Cardiac muscle cell (in vitro differentiated cells and primary cell): ENCODE measurements at regions not wholly inside any gene's neighbourhood (a gene's known extent, or its start where the extent isn't known, plus 50 kb on each side); places are given as distances from the start of the nearest gene placed in this dataset.
"Not testable (repeated sequence)": the region's sequence is repeated elsewhere in the genome, so short reads cannot be mapped to it uniquely, and the experiment has no call there.

Experiments
- DNase-seq, 2 donors: peaks; one replicate each; pipeline versions ENCODE4 v3.0.0 to v3.0.0-alpha.2; 2010 to 2017; ENCODE audit warnings: low read depth in 1 of 2, low spot score in 1 of 2
- H3K27ac ChIP-seq: fragments of 200-600 bp; sonication (generic); 2 replicates; pipeline ENCODE4 v1.5.1; 2016
- H3K27me3 ChIP-seq: fragments of 200-600 bp; sonication (generic); 2 replicates; pipeline ENCODE4 v1.6.0; 2016; ENCODE audit warnings: control low read depth
- H3K36me3 ChIP-seq: fragments of 200-600 bp; sonication (generic); 2 replicates; pipeline ENCODE4 v1.5.1; 2016; ENCODE audit warnings: control low read depth
- H3K4me1 ChIP-seq: fragments of 200-600 bp; sonication (generic); 2 replicates; pipeline ENCODE4 v1.8.1; 2017; ENCODE audit warnings: low read depth, mild to moderate bottlenecking, mixed run types
- H3K4me3 ChIP-seq: fragments of 200-600 bp; sonication (generic); 2 replicates; pipeline ENCODE4 v1.5.1; 2016; ENCODE audit warnings: mild to moderate bottlenecking
- H3K9me3 ChIP-seq: fragments of 200-600 bp; sonication (generic); 2 replicates; pipeline ENCODE4 v1.5.1; 2017; ENCODE audit warnings: low read depth, mild to moderate bottlenecking, control low read depth
- CTCF ChIP-seq: IDR thresholded peaks from 2 replicates; pipeline ENCODE4 v1.5.1; 2012; ENCODE audit warnings: low read depth, mild to moderate bottlenecking, low read length

DNA sequence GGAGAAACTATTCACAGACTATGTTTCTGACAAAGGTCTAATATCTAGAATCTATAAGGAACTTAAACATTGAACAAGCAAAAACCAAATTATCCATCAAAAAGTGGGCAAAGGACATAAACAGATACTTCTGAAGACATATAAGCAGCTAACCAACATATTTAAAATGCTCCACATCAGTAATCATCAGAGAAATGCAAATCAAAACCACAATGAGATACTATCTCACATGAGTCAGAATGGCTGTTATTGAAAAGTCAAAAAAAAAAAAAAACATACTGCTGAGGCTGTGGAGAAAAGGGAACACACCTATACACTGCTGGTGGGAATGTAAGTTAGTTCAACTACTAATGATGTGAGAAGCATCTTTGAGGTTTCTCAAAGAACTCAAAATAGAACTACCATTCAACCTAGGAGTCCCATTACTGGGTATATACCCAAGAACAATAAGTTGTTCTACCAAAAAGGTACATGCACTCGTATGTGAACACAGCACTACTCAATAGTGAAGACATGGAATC lies 220.4 kb upstream of the TFPI start:
- Histone ChIP-seq H3K4me3 (no peak overlapping the region), H3K36me3 (no peaks in the 10 kb centered on the region), H3K9me3 (no peaks in the 10 kb centered on the region), H3K27ac (no peak overlapping the region), H3K4me1 (no peaks in the 10 kb centered on the region), H3K27me3 (no peaks in the 10 kb centered on the region)
- DNase-seq: peak in 1 of 2 donors; percentile 20
- TF ChIP-seq CTCF: no peak

GRCh38 chr2:187775196-187775595 lies 221.0 kb upstream of the TFPI start:
- TF ChIP-seq CTCF: no peak
- no peaks in the 10 kb centered on the region for H3K9me3 ChIP-seq
- no peak overlapping the region for H3K27ac ChIP-seq
- no peak overlapping the region for H3K4me3 ChIP-seq
- no peaks in the 10 kb centered on the region for H3K4me1 ChIP-seq
- H3K27me3 ChIP-seq: no peaks in the 10 kb centered on the region
- no peaks in the 10 kb centered on the region for H3K36me3 ChIP-seq
- DNase-seq: no peak

DNA sequence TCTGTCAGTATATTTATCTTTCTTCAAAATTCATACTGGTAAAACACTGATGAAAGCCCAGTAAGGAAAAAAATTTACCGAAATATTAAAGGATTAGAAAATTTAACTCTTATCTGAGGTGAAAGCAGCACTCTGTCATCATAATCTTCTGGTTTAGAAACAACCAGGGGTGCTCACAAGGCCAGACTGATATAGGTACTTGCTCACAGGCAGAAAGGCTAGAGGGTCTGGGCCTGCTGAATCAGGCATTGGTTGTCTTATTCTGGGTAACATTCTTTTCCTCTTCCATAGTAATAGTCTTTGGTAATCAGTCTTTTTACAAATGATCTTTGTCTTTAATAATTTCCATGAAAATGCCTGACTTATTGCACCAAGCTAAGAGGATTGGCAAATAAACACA lies 221.4 kb upstream of the TFPI start:
- H3K27ac ChIP-seq: no peak overlapping the region
- TF ChIP-seq CTCF: no peak
- no peaks in the 10 kb centered on the region for H3K27me3 ChIP-seq
- no peak for DNase-seq
- H3K4me1 ChIP-seq: no peaks in the 10 kb centered on the region
- no peak overlapping the region for H3K4me3 ChIP-seq
- no peaks in the 10 kb centered on the region for H3K36me3 ChIP-seq
- H3K9me3 ChIP-seq: no peaks in the 10 kb centered on the region

GRCh38 chr2:187782301-187782700 lies 228.1 kb upstream of the TFPI start:
- no peaks in the 10 kb centered on the region for H3K4me1 ChIP-seq
- no peaks in the 10 kb centered on the region for H3K9me3 ChIP-seq
- no peaks in the 10 kb centered on the region for H3K27me3 ChIP-seq
- H3K36me3 ChIP-seq: no peaks in the 10 kb centered on the region
- no peak for TF ChIP-seq CTCF
- H3K4me3 ChIP-seq: no peak overlapping the region
- DNase-seq: no peak
- no peak overlapping the region for H3K27ac ChIP-seq

DNA sequence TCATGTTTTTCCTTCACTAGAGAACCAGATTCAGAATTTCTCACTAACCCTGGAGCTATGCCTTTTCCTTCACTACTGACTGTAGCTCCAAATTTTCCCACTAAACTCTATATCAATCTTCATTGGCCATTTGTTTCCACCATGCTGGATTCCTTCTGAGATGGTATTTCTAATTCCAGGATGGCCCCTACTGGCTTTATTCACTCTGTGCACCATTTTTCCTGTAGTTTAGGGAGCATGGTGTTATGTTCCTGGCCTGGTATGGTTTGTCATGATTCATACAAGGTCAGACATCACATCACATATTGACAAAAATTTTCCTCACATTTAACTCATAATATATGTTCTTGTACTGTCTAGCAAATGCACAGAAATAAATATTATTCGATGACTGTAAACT lies 229.2 kb upstream of the TFPI start:
- no peak overlapping the region for H3K27ac ChIP-seq
- no peaks in the 10 kb centered on the region for H3K4me1 ChIP-seq
- no peaks in the 10 kb centered on the region for H3K36me3 ChIP-seq
- no peaks in the 10 kb centered on the region for H3K27me3 ChIP-seq
- TF ChIP-seq CTCF: no peak
- H3K4me3 ChIP-seq: no peak overlapping the region
- DNase-seq: no peak
- no peaks in the 10 kb centered on the region for H3K9me3 ChIP-seq

- H3K36me3 ChIP-seq, H3K27me3 ChIP-seq, H3K4me3 ChIP-seq, H3K4me1 ChIP-seq, H3K27ac ChIP-seq, DNase-seq, H3K9me3 ChIP-seq: not testable (repeated sequence)
These were observed 229.9 kb upstream of the TFPI start for GRCh38 chr2:187784138-187784537.
